ENCODE measurements at regions not wholly inside any gene's neighbourhood (a gene's known extent, or its start where the extent isn't known, plus 50 kb on each side); places are given as distances from the start of the nearest gene placed in this dataset.

DNA sequence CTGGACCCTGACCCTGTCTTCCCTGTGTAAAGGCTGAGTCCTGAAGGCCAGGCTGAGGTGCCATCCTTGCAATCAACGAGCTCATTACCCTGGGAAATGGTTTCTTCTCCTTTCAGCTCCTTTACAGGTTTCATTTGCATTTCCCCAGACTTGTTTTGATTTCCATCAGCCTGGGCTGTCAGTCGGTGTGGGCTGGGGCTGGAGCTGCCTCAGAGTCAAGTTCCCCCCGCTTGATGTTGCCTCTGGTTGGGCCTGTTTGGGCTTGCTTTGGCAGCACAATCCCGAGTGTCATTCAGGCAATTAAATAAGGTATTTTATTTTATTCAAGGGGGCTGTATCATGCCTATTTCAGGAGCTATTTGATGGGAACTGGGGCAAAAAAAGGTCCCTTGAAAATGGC lies 424.9 kb downstream of the INSC start:
- no peak overlapping the region for H2AFZ ChIP-seq (ENCODE audit: low read length)
- H3K27me3 ChIP-seq (ENCODE audit: insufficient read depth, low read length), result no peaks in the 10 kb centered on the region
- H3K27ac ChIP-seq (ENCODE audit: insufficient read length, low read depth, low read length), result no peak overlapping the region
- no peaks in the 10 kb centered on the region for H4K20me1 ChIP-seq (ENCODE audit: control insufficient read depth, insufficient read depth, insufficient read length)
- Mint-ChIP-seq H3K9me3 (no peaks in the 10 kb centered on the region), H3K27ac (no peak overlapping the region), H3K4me3 (no peak overlapping the region), H3K4me1 (peaks cover 17 to 29% of the 10 kb centered on the region in 2 experiments), H3K36me3 (ENCODE audit: insufficient read depth in 1 of 3, low read depth in 3 of 3) (no peaks in the 10 kb centered on the region), H3K27me3 (ENCODE audit: low read depth) (no peaks in the 10 kb centered on the region)
- no peak for DNase-seq
- no peaks in the 10 kb centered on the region; the same call in 1 of the 2 replicates for H3K4me1 ChIP-seq (ENCODE audit: insufficient read depth, low read length)
- WGBS (ENCODE audit: extremely low coverage, insufficient read length, low lambda C conversion rate), result no CpG with 5 or more reads among the region's 4 CpGs
- no peak overlapping the region for H2BK12ac ChIP-seq (ENCODE audit: insufficient read length, low read depth, low read length)
- no peaks in the 10 kb centered on the region for H3K23me2 ChIP-seq (ENCODE audit: insufficient read length, low read depth, low read length, poor library complexity, severe bottlenecking)
- H3K4ac ChIP-seq (ENCODE audit: low read depth, low read length), result no peak overlapping the region
- no peak overlapping the region for H2BK15ac ChIP-seq (ENCODE audit: low read depth, low read length)
- no peak overlapping the region for H2BK5ac ChIP-seq (ENCODE audit: insufficient read length, low read length)
- H3K18ac ChIP-seq (ENCODE audit: insufficient read length, low read depth, low read length), result no peak overlapping the region
- no peaks in the 10 kb centered on the region for H3K9me3 ChIP-seq (ENCODE audit: control insufficient read depth, low read depth, low read length)
- H4K91ac ChIP-seq (ENCODE audit: insufficient read length, low read depth, low read length), result no peak overlapping the region
- no peak overlapping the region for H4K8ac ChIP-seq (replicated peaks; ENCODE audit: insufficient read length, low read depth, low read length)
- H3T11ph ChIP-seq (ENCODE audit: low read length), result no peak overlapping the region
- H2BK120ac ChIP-seq (ENCODE audit: low read depth, low read length, poor library complexity, severe bottlenecking), result no peak overlapping the region
- H2AK5ac ChIP-seq (ENCODE audit: insufficient read length, low read length), result no peak overlapping the region
- H2BK20ac ChIP-seq (ENCODE audit: low read depth, low read length, poor library complexity, severe bottlenecking), result no peak overlapping the region
- no peak overlapping the region for H3K56ac ChIP-seq (ENCODE audit: insufficient read length, low read depth, low read length)
- no peaks in the 10 kb centered on the region for H3K79me1 ChIP-seq (ENCODE audit: insufficient read depth, low read depth, low read length, poor library complexity, severe bottlenecking)
- H3K4me2 ChIP-seq (ENCODE audit: insufficient read depth, insufficient read length, low read length), result no peak overlapping the region
- H4K5ac ChIP-seq (ENCODE audit: insufficient read length, low read depth, low read length), result no peak overlapping the region
- no peak overlapping the region for H3K9ac ChIP-seq (ENCODE audit: extremely low read depth, insufficient read length, low read length)
- H3K79me2 ChIP-seq (ENCODE audit: insufficient read depth, low read length), result no peaks in the 10 kb centered on the region
- H3K23ac ChIP-seq (ENCODE audit: insufficient read length, low read depth, low read length), result no peak overlapping the region
- TF ChIP-seq, protein P1, sequence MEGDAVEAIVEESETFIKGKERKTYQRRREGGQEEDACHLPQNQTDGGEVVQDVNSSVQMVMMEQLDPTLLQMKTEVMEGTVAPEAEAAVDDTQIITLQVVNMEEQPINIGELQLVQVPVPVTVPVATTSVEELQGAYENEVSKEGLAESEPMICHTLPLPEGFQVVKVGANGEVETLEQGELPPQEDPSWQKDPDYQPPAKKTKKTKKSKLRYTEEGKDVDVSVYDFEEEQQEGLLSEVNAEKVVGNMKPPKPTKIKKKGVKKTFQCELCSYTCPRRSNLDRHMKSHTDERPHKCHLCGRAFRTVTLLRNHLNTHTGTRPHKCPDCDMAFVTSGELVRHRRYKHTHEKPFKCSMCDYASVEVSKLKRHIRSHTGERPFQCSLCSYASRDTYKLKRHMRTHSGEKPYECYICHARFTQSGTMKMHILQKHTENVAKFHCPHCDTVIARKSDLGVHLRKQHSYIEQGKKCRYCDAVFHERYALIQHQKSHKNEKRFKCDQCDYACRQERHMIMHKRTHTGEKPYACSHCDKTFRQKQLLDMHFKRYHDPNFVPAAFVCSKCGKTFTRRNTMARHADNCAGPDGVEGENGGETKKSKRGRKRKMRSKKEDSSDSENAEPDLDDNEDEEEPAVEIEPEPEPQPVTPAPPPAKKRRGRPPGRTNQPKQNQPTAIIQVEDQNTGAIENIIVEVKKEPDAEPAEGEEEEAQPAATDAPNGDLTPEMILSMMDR (conservative IDR thresholded peaks at IDR 0.05), result no peak
- no peak overlapping the region for H3K14ac ChIP-seq (ENCODE audit: insufficient read depth, low read length)

All from H9 (cell line).